Loucy (cell line): ENCODE measurements at regions not wholly inside any gene's neighbourhood (a gene's known extent, or its start where the extent isn't known, plus 50 kb on each side); places are given as distances from the start of the nearest gene placed in this dataset.

Source experiments
- H2AFZ ChIP-seq: fragments of 200-600 bp; sonication (generic); 2 replicates; pipeline ENCODE4 v1.6.0; 2016; ENCODE audit warnings: antibody characterized with exemption, mild to moderate bottlenecking, low read length, moderate library complexity
- H3F3A ChIP-seq: fragments of 200-600 bp; 2 replicates; pipeline ENCODE4 v1.6.0; 2016; ENCODE audit warnings: antibody characterized with exemption, low read depth, mild to moderate bottlenecking
- H3K27me3 ChIP-seq: fragments of 200-600 bp; sonication (generic); 2 replicates; pipeline ENCODE4 v1.6.1; 2014; ENCODE audit warnings: low read length, mild to moderate bottlenecking; ENCODE audit not compliant: insufficient read depth, poor library complexity, severe bottlenecking
- H3K36me3 ChIP-seq: fragments of 200-600 bp; sonication (generic); 2 replicates; pipeline ENCODE4 v1.6.1; 2016; ENCODE audit warnings: low read length; ENCODE audit not compliant: insufficient read depth
- H3K4me1 ChIP-seq: fragments of 200-600 bp; sonication (generic); 2 replicates; pipeline ENCODE4 v1.5.1; 2014; ENCODE audit warnings: low read length, mild to moderate bottlenecking; ENCODE audit not compliant: insufficient read depth, poor library complexity, severe bottlenecking
- H3K4me2 ChIP-seq: fragments of 200-600 bp; sonication (generic); 2 replicates; pipeline ENCODE4 v1.6.0; 2014; ENCODE audit warnings: antibody characterized with exemption, low read length, low read depth, mild to moderate bottlenecking; ENCODE audit not compliant: poor library complexity, severe bottlenecking
- H3K4me3 ChIP-seq: fragments of 200-600 bp; sonication (generic); 2 replicates; pipeline ENCODE4 v1.5.1; 2014; ENCODE audit warnings: low read length, mild to moderate bottlenecking, mixed read lengths; ENCODE audit not compliant: poor library complexity, severe bottlenecking
- H3K79me2 ChIP-seq: fragments of 200-600 bp; sonication (generic); 2 replicates; pipeline ENCODE4 v1.6.1; 2014; ENCODE audit warnings: low read length; ENCODE audit not compliant: insufficient read depth
- H3K9ac ChIP-seq: fragments of 200-600 bp; sonication (generic); 2 replicates; pipeline ENCODE4 v1.6.0; 2014; ENCODE audit warnings: mild to moderate bottlenecking, low read depth, low read length, moderate library complexity; ENCODE audit not compliant: poor library complexity, severe bottlenecking
- H3K9me2 ChIP-seq: fragments of 200-600 bp; sonication (generic); replicated peaks from 2 replicates; pipeline ENCODE4 v1.6.1; 2016; ENCODE audit warnings: low read depth, low read length, mixed read lengths
- H3K9me3 ChIP-seq: fragments of 200-600 bp; sonication (generic); 2 replicates; pipeline ENCODE4 v1.6.1; 2014; ENCODE audit warnings: mild to moderate bottlenecking, antibody characterized with exemption, low read length, low read depth; ENCODE audit not compliant: insufficient read depth
- H4K20me1 ChIP-seq: fragments of 200-600 bp; sonication (generic); 2 replicates; pipeline ENCODE4 v1.6.0; 2014; ENCODE audit warnings: antibody characterized with exemption, low read length, mild to moderate bottlenecking; ENCODE audit not compliant: insufficient read depth, poor library complexity, severe bottlenecking
- CTCF ChIP-seq: fragments of 200-600 bp; sonication (generic); conservative IDR thresholded peaks from 2 replicates; pipeline ENCODE4 v1.5.1; 2014; ENCODE audit warnings: mild to moderate bottlenecking, antibody characterized with exemption, low read length
- EZH2phosphoT487 ChIP-seq: fragments of 200-600 bp; IDR thresholded peaks from 2 replicates; pipeline ENCODE4 v1.6.1; 2018; ENCODE audit warnings: antibody characterized with exemption, mild to moderate bottlenecking, moderate library complexity, borderline replicate concordance

DNA sequence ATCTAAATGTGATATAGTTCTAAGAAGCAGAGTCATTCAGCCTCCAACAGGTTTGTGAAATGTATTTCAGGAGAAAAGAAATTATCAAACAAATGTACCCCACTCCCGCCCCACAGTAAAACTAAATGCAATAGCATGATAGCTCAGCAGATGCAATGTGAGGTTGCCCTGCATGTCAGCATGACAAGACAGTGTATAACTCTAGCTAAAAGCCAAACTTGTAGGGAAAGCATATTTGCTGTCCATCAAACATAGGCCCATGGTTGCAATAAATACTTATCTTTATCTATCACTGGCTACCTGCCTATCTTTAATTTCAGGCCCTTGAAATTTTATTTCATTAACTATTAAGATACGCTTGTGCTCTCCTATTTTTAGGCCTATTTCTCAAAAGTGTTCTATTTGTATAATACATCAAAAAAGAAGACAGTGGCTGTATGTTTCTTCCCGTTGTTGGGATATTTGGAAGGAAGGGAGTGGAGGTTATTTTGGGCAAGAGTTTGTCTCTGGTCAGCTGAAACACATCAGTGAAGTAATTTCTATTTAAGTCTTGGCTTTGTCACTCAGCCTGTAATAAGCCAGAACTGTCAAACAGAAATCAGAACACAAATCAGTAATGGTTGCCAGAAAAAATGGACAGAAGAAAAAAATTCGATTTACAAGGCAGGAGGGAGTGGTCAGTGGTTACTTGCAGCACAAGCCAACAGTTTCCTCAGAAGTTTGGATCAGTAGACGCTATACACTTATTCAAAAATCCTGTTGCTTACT is 307.4 kb upstream of the ADGRL2 start:
- no peak for TF ChIP-seq EZH2phosphoT487
- TF ChIP-seq CTCF = no peak
- no peak overlapping the region for H3K9ac ChIP-seq
- no peaks in the 10 kb centered on the region for H3F3A ChIP-seq
- no peaks in the 10 kb centered on the region for H3K36me3 ChIP-seq
- H3K79me2 ChIP-seq = no peaks in the 10 kb centered on the region
- H3K4me1 ChIP-seq = no peaks in the 10 kb centered on the region
- no peaks in the 10 kb centered on the region for H3K9me3 ChIP-seq
- no peaks in the 10 kb centered on the region for H3K27me3 ChIP-seq
- H3K4me3 ChIP-seq = no peak overlapping the region
- no peak overlapping the region for H3K4me2 ChIP-seq
- H4K20me1 ChIP-seq = no peaks in the 10 kb centered on the region
- no peaks in the 10 kb centered on the region for H3K9me2 ChIP-seq
- H2AFZ ChIP-seq = no peak overlapping the region

DNA sequence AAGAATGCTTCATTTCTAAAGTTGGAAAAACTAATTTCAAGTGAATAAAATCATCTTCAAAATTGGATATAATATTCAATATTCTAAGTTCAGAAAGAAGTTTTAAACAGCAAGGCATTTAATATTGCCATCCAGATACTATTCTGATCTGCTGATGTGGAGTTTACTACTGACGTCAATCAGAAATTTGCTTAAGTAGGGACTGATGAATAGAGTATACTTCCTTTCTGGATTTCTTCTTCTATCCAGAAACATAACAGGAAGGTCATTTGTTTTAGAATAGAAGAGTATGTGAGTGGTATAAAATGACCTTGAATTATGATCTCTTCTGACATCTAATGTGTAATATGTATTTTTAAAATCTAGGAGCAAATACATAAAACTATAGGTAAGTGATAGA is 308.1 kb upstream of the ADGRL2 start:
- Histone ChIP-seq H3K27me3 (no peaks in the 10 kb centered on the region), H3K9me3 (no peaks in the 10 kb centered on the region), H3K4me2 (no peak overlapping the region), H3K9me2 (no peaks in the 10 kb centered on the region), H4K20me1 (no peaks in the 10 kb centered on the region), H3K4me1 (no peaks in the 10 kb centered on the region), H3K79me2 (no peaks in the 10 kb centered on the region), H3K9ac (no peak overlapping the region), H2AFZ (no peak overlapping the region), H3K4me3 (no peak overlapping the region), H3K36me3 (no peaks in the 10 kb centered on the region), H3F3A (no peaks in the 10 kb centered on the region)
- no peak for TF ChIP-seq EZH2phosphoT487
- TF ChIP-seq CTCF = no peak

DNA sequence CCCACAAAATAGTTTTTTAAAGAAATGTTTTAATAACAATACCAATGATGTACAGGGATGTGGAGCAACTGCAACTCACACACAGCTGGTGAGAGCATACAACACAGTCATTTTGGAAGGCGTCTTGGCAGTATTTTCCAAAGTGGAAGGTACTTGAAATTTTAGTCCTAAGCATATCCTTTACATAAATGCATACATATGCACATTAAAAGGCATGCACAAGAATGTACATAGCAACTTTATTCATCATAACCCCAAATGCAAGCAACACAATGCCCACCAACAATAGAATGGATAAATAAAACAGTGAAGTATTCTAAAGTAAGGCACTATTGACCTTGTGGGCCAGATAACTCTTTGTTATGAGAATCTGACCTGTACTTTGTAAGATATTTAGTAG is 310.1 kb upstream of the ADGRL2 start:
- Histone ChIP-seq H3K9ac (no peak overlapping the region), H3K9me3 (no peaks in the 10 kb centered on the region), H3K27me3 (no peaks in the 10 kb centered on the region), H3K4me2 (no peak overlapping the region), H3K9me2 (no peaks in the 10 kb centered on the region), H4K20me1 (no peaks in the 10 kb centered on the region), H3K36me3 (no peaks in the 10 kb centered on the region), H3F3A (no peaks in the 10 kb centered on the region), H3K4me3 (no peak overlapping the region), H2AFZ (no peak overlapping the region), H3K79me2 (no peaks in the 10 kb centered on the region), H3K4me1 (no peaks in the 10 kb centered on the region)
- no peak for TF ChIP-seq CTCF
- TF ChIP-seq EZH2phosphoT487 = no peak
